ENCODE measurements at regions not wholly inside any gene's neighbourhood (a gene's known extent, or its start where the extent isn't known, plus 50 kb on each side); places are given as distances from the start of the nearest gene placed in this dataset.

- TF ChIP-seq CTCF (IDR thresholded peaks at IDR 0.05; ENCODE audit: low read length) = no peak
- TF ChIP-seq EZH2 (IDR thresholded peaks at IDR 0.05; ENCODE audit: borderline replicate concordance, low read length) = no peak
These were observed 229.3 kb upstream of the AGAP1 start for GRCh38 chr2:235264512-235264911.
